GM12878 (cell line): ENCODE measurements at regions not wholly inside any gene's neighbourhood (a gene's known extent, or its start where the extent isn't known, plus 50 kb on each side); places are given as distances from the start of the nearest gene placed in this dataset.

Experiments
- ATAC-seq: fragments of 200-7000 bp; cut with Tn5 transposase; 3 replicates; pipeline ENCODE4 v1.9.1; 2020; ENCODE audit warnings: mild to moderate bottlenecking, moderate library complexity
- BruUV-seq: library from RNA; stranded (reverse); fragments of 400-500 nt; replicated peaks from 2 replicates; lab custom pipeline; 2021; lab: Mats Ljungman, UMichigan
- CTCF ChIA-PET: fragments of 300-600 bp; sonication (Branson Sonifier 250); formaldehyde crosslinking; extraction: SDS; loops from one replicate; lab custom pipeline; 2021; ENCODE audit warnings: inconsistent platforms; lab: Yijun Ruan, JAX
- POLR2A ChIA-PET: fragments of 350-600 bp; formaldehyde crosslinking; extraction: SDS; loops from one replicate; lab custom pipeline; 2021; ENCODE audit warnings: inconsistent platforms; lab: Charles Lee
- RAD21 ChIA-PET: fragments of 300-600 bp; sonication (Branson Sonifier 250); formaldehyde crosslinking; loops from one replicate; lab custom pipeline; 2023; ENCODE audit warnings: antibody characterized with exemption; ENCODE audit not compliant: unreplicated experiment; lab: Charles Lee
- SMC1A ChIA-PET: fragments of 300-600 bp; sonication (Branson Sonifier 250); formaldehyde crosslinking; loops from one replicate; lab custom pipeline; 2023; ENCODE audit not compliant: unreplicated experiment, uncharacterized antibody; lab: Charles Lee
- DNase-seq: peaks from one replicate; pipeline ENCODE4 v3.0.0-alpha.2; 2011; ENCODE audit warnings: low read depth, low spot score
- FAIRE-seq: peaks from 3 replicates; lab custom pipeline; 2011; peaks lifted over from hg19 to GRCh38; lab: Jason Lieb, UNC
- H2AFZ ChIP-seq: 2 replicates; pipeline ENCODE4 v1.6.0; 2011; ENCODE audit warnings: low read depth, low read length, control low read depth; ENCODE audit not compliant: control insufficient read depth
- H3K27ac ChIP-seq: 2 replicates; pipeline ENCODE4 v1.5.1; 2011; ENCODE audit warnings: control low read depth; ENCODE audit not compliant: control insufficient read depth, insufficient read depth
- H3K27me3 ChIP-seq, 2 experiments: replicated peaks in 1 of 2; 2 replicates each; pipeline versions ENCODE4 v1.6.0 to v1.6.1; 2011; ENCODE audit warnings: low read length in 1 of 2; ENCODE audit not compliant: control insufficient read depth in 2 of 2, insufficient read depth in 2 of 2
- H3K36me3 ChIP-seq, 2 experiments: 2 replicates each; pipeline ENCODE4 v1.5.1; 2011; ENCODE audit warnings: low read length in 1 of 2; ENCODE audit not compliant: control insufficient read depth in 2 of 2, insufficient read depth in 2 of 2
- H3K4me1 ChIP-seq: 2 replicates; pipeline ENCODE4 v1.6.1; 2011; ENCODE audit warnings: mild to moderate bottlenecking, low read length, moderate library complexity, mixed read lengths; ENCODE audit not compliant: control insufficient read depth, insufficient read depth
- H3K4me2 ChIP-seq: 2 replicates; pipeline ENCODE4 v1.6.0; 2011; ENCODE audit warnings: control low read depth; ENCODE audit not compliant: control insufficient read depth, insufficient read depth
- H3K4me3 ChIP-seq: fragments of 200-600 bp; sonication (generic); 2 replicates; pipeline ENCODE4 v1.5.1; 2016
- H3K79me2 ChIP-seq: 2 replicates; pipeline ENCODE4 v1.6.0; 2011; ENCODE audit warnings: low read length; ENCODE audit not compliant: control insufficient read depth, insufficient read depth
- H3K9ac ChIP-seq: 2 replicates; pipeline ENCODE4 v1.8.0; 2011; ENCODE audit warnings: low read length, control low read depth, mixed read lengths; ENCODE audit not compliant: control insufficient read depth, insufficient read depth
- H3K9me3 ChIP-seq: replicated peaks from 3 replicates; pipeline ENCODE4 v1.5.1; 2011; ENCODE audit warnings: mild to moderate bottlenecking, low read length; ENCODE audit not compliant: control insufficient read depth, insufficient read depth
- H4K20me1 ChIP-seq: 2 replicates; pipeline ENCODE4 v1.6.0; 2011; ENCODE audit not compliant: control insufficient read depth, insufficient read depth
- ASH2L ChIP-seq: fragments of 300-600, 200-600 bp; sonication (generic); IDR thresholded peaks from 2 replicates; pipeline ENCODE4 v1.6.1; 2017; ENCODE audit warnings: low read depth, mild to moderate bottlenecking, borderline replicate concordance
- ATF7 ChIP-seq: fragments of 450-650 bp; IDR thresholded peaks from 2 replicates; pipeline ENCODE4 v1.6.1; 2016; ENCODE audit warnings: low read depth, mild to moderate bottlenecking
- BHLHE40 ChIP-seq, 2 experiments: fragments of 450-650 bp in 1 of 2; IDR thresholded peaks; 2 replicates each; pipeline ENCODE4 v1.6.1; 2011 to 2017; ENCODE audit warnings: low read depth in 2 of 2, borderline replicate concordance in 1 of 2, improper control_type of control experiment in 1 of 2, low read length in 1 of 2, mild to moderate bottlenecking in 1 of 2
- CBX3 ChIP-seq: fragments of 200-600 bp; sonication (generic); IDR thresholded peaks from 2 replicates; pipeline ENCODE4 v1.6.1; 2016; ENCODE audit warnings: low read depth, borderline replicate concordance
- EP300 ChIP-seq, 2 experiments: fragments of 150-350 bp in 1 of 2; IDR thresholded peaks; 2 replicates each; pipeline ENCODE4 v1.6.1; 2011 to 2012; ENCODE audit warnings: low read depth in 2 of 2, low read length in 2 of 2, borderline replicate concordance in 1 of 2, improper control_type of control experiment in 1 of 2, inconsistent platforms in 1 of 2; ENCODE audit not compliant: control insufficient read depth in 1 of 2
- ETV6 ChIP-seq, 2 experiments: fragments of 450-650 bp in 1 of 2; IDR thresholded peaks in 1 of 2; conservative IDR thresholded peaks in 1 of 2; 2 replicates each; pipeline ENCODE4 v1.6.1; 2014; ENCODE audit warnings: antibody characterized with exemption in 1 of 2, borderline replicate concordance in 1 of 2, low read depth in 1 of 2, mild to moderate bottlenecking in 1 of 2, moderate library complexity in 1 of 2
- KLF5 ChIP-seq: fragments of 450-650 bp; IDR thresholded peaks from 2 replicates; pipeline ENCODE4 v1.6.1; 2014; ENCODE audit warnings: mild to moderate bottlenecking; ENCODE audit not compliant: partially characterized antibody
- MYB ChIP-seq: fragments of 150-350 bp; IDR thresholded peaks from 2 replicates; pipeline ENCODE4 v1.6.1; 2014; ENCODE audit warnings: mild to moderate bottlenecking, low read depth, low read length, borderline replicate concordance
- NFIC ChIP-seq: IDR thresholded peaks from 2 replicates; pipeline ENCODE4 v1.6.1; 2012; ENCODE audit warnings: low read depth, mild to moderate bottlenecking, inconsistent platforms, low read length, moderate library complexity
- NFXL1 ChIP-seq: fragments of 450-650 bp; IDR thresholded peaks from 2 replicates; pipeline ENCODE4 v1.6.1; 2017; ENCODE audit warnings: antibody characterized with exemption, mild to moderate bottlenecking, borderline replicate concordance
- NRF1 ChIP-seq: conservative IDR thresholded peaks from 2 replicates; pipeline ENCODE4 v1.6.1; 2011; ENCODE audit warnings: mild to moderate bottlenecking, low read depth, low read length, improper control_type of control experiment
- PML ChIP-seq: IDR thresholded peaks from 2 replicates; pipeline ENCODE4 v1.6.1; 2012; ENCODE audit warnings: low read length, inconsistent platforms
- POLR2A ChIP-seq: IDR thresholded peaks from 2 replicates; pipeline ENCODE4 v1.6.1; 2011; ENCODE audit warnings: low read depth, mild to moderate bottlenecking, low read length
- POLR2AphosphoS5 ChIP-seq: IDR thresholded peaks from 2 replicates; pipeline ENCODE4 v1.6.1; 2011; ENCODE audit warnings: mild to moderate bottlenecking, low read length, inconsistent platforms
- RB1 ChIP-seq: fragments of 450-650 bp; formaldehyde crosslinking; IDR thresholded peaks from 2 replicates; pipeline ENCODE4 v1.6.1; 2017; ENCODE audit warnings: mild to moderate bottlenecking, borderline replicate concordance
- RUNX3 ChIP-seq: IDR thresholded peaks from 2 replicates; pipeline ENCODE4 v1.6.1; 2012; ENCODE audit warnings: low read length, inconsistent platforms
- SMARCA5 ChIP-seq: fragments of 450-650 bp; IDR thresholded peaks from 2 replicates; pipeline ENCODE4 v1.6.1; 2017; ENCODE audit warnings: mild to moderate bottlenecking
- SP1 ChIP-seq: IDR thresholded peaks from one replicate; pipeline ENCODE4 v1.6.1; 2011; ENCODE audit warnings: low read depth, low read length
- STAT3 ChIP-seq: IDR thresholded peaks from 2 replicates; pipeline ENCODE4 v1.6.1; 2011; ENCODE audit warnings: low read depth, low read length, improper control_type of control experiment
- SUZ12 ChIP-seq: fragments of 200-600 bp; sonication (generic); IDR thresholded peaks from one replicate; pipeline ENCODE4 v1.6.1; 2018; ENCODE audit warnings: antibody characterized with exemption, mild to moderate bottlenecking; ENCODE audit not compliant: unreplicated experiment
- TARDBP ChIP-seq: IDR thresholded peaks from 2 replicates; pipeline ENCODE4 v1.6.1; 2016; ENCODE audit warnings: borderline replicate concordance
- TCF3 ChIP-seq: IDR thresholded peaks from 2 replicates; pipeline ENCODE4 v1.6.1; 2012; ENCODE audit warnings: low read depth, mild to moderate bottlenecking, low read length, borderline replicate concordance; ENCODE audit not compliant: insufficient read depth
- ZNF207 ChIP-seq: fragments of 450-650 bp; IDR thresholded peaks from 2 replicates; pipeline ENCODE4 v1.6.1; 2014; ENCODE audit warnings: antibody characterized with exemption, mild to moderate bottlenecking, borderline replicate concordance
- ZNF24 ChIP-seq: fragments of 450-650 bp; IDR thresholded peaks from 2 replicates; pipeline ENCODE4 v1.6.1; 2017; ENCODE audit warnings: antibody characterized with exemption, mild to moderate bottlenecking
- ZNF274 ChIP-seq: IDR thresholded peaks from one replicate; pipeline ENCODE4 v1.8.0; 2011; ENCODE audit not compliant: insufficient read length, insufficient read depth
- WGBS: methylation state at CpG from one replicate; pipeline ENCODE4 v1.1.6; 2016; ENCODE audit warnings: low lambda C conversion rate; ENCODE audit not compliant: insufficient replicate concordance, insufficient coverage; ENCODE audit errors: missing lambda C conversion rate; 5-methylcytosine and 5-hydroxymethylcytosine counted together
- in situ Hi-C: fragments of 300-500 bp; cut with MboI; formaldehyde crosslinking; loops from 9 replicates; pipeline ENCODE4 v1.14.3; 2018; ENCODE audit warnings: mixed read lengths
- intact Hi-C: fragments of 100-400 bp; cut with micrococcal nuclease; formaldehyde crosslinking; loops from one replicate; pipeline ENCODE4 v1.14.2; 2022; ENCODE audit not compliant: unreplicated experiment

DNA sequence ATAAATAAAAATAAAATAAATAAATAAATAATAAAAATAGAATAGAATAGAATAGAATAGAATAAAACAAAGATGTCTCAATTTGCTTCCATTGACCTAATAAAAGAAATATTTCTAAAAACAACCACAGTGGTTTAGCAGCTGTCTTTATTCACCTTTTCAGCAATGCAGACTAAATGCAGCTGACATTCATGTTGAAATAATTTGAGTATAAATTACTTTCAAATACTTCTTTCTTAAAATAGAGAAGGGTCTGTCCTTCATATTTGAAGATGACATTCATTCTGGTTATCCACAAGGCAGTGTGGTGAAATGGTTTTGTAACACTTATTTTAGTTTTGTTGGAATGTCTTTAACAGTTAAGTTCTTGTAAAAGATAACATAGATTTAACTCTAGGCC, 469.4 kb downstream of the IRS1 start:
- H3K79me2 ChIP-seq: no peaks in the 10 kb centered on the region
- FAIRE-seq (no peak), ATAC-seq (no peak)

DNA sequence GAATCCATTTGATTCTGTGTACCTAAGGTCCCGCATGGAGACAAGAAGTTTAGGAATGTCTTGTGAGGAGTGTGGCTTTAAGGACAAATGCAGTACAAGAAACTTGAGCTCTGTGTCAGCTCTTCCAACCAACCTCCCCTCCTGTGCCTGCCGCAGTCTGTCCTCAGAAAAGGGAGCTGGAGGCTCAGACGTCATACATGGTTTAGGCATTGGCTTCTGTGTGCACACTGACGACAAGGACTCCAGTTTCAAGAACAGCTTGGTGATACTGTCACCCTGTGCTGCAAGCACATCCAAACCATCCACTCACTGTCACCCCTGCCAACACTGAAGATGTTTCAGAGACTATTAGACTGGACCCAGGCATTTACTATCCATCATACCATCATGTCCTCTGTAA, 470.4 kb downstream of the IRS1 start:
- Histone ChIP-seq H3K27ac (no peak overlapping the region), H2AFZ (no peak overlapping the region), H4K20me1 (no peaks in the 10 kb centered on the region), H3K36me3 (no peaks in the 10 kb centered on the region), H3K27me3 (no peaks in the 10 kb centered on the region), H3K9me3 (no peaks in the 10 kb centered on the region), H3K4me1 (no peaks in the 10 kb centered on the region), H3K79me2 (no peaks in the 10 kb centered on the region), H3K9ac (no peak overlapping the region), H3K4me3 (no peak overlapping the region), H3K4me2 (no peak overlapping the region)
- ChIA-PET CTCF (interaction anchor here (1.4 kb wide), 1 partner anchor 471 kb away, joined by 3 read pairs; the partner anchor contains the start of gene IRS1), SMC1A (interaction anchor here (1.4 to 1.5 kb wide), 2 partner anchors 9 to 12 kb away, joined by 3 to 4 read pairs; no protein-coding TSS in a partner anchor), RAD21 (no interaction called here), POLR2A (no interaction called here)
- no TSS peak for BruUV-seq
- DNase-seq: no peak
- WGBS: 31% methylated on average over 4 of the region's 4 CpGs
- peak; percentile 24 for ATAC-seq
- intact Hi-C loops (no loop called here), in situ Hi-C loops (no loop called here)
- FAIRE-seq: no peak
- TF ChIP-seq ZNF274: no peak
- no peak for TF ChIP-seq RB1
- TF ChIP-seq ETV6 (conservative IDR thresholded peaks at IDR 0.05 in 1 of 2, IDR thresholded peaks at IDR 0.05 in 1 of 2; ENCODE audit: borderline replicate concordance in 1 of 2, low read depth in 1 of 2): no peak
- TF ChIP-seq EP300 (IDR thresholded peaks at IDR 0.05; ENCODE audit: borderline replicate concordance in 1 of 2, control insufficient read depth in 1 of 2, low read depth in 2 of 2, low read length in 2 of 2): no peak
- TF ChIP-seq PML: no peak
- no peak for TF ChIP-seq ATF7
- TF ChIP-seq ASH2L: no peak
- no peak for TF ChIP-seq KLF5
- TF ChIP-seq POLR2A: no peak
- TF ChIP-seq RUNX3: no peak
- no peak for TF ChIP-seq ZNF207
- TF ChIP-seq NRF1: no peak
- no peak for TF ChIP-seq TCF3
- no peak for TF ChIP-seq MYB
- TF ChIP-seq SMARCA5: no peak
- no peak for TF ChIP-seq ZNF24

More for the DNA sequence above, 469.4 kb downstream of the IRS1 start:
- no peaks in the 10 kb centered on the region for H4K20me1 ChIP-seq
- ChIA-PET CTCF (no interaction called here), SMC1A (interaction anchor here (0.9 to 1.5 kb wide), 2 partner anchors 11 to 16 kb away, joined by 3 to 5 read pairs; no protein-coding TSS in a partner anchor), RAD21 (no interaction called here), POLR2A (no interaction called here)
- H3K27me3 ChIP-seq: no peaks in the 10 kb centered on the region
- no peak for DNase-seq
- in situ Hi-C loops (no loop called here), intact Hi-C loops (no loop called here)
- H3K4me2 ChIP-seq: no peak overlapping the region
- H3K36me3 ChIP-seq: no peaks in the 10 kb centered on the region
- no peak overlapping the region for H2AFZ ChIP-seq
- H3K4me1 ChIP-seq: no peaks in the 10 kb centered on the region
- H3K27ac ChIP-seq: no peak overlapping the region
- no peak overlapping the region for H3K9ac ChIP-seq
- TF ChIP-seq SMARCA5: no peak
- no peak for TF ChIP-seq NFIC
- no peak for TF ChIP-seq BHLHE40 (IDR thresholded peaks at IDR 0.05; ENCODE audit: borderline replicate concordance in 1 of 2, low read depth in 2 of 2, low read length in 1 of 2)
- no peak for TF ChIP-seq NFXL1
- TF ChIP-seq TARDBP: no peak
- TF ChIP-seq NRF1: no peak
- no peak for TF ChIP-seq TCF3
- TF ChIP-seq SP1: no peak
- TF ChIP-seq CBX3: no peak
- TF ChIP-seq SUZ12: no peak
- TF ChIP-seq POLR2AphosphoS5: no peak
- TF ChIP-seq STAT3: no peak
- no TSS peak for BruUV-seq
- H3K9me3 ChIP-seq: no peaks in the 10 kb centered on the region
- no peak overlapping the region for H3K4me3 ChIP-seq
